Aorta (tissue), 5 donors: ENCODE measurements at regions not wholly inside any gene's neighbourhood (a gene's known extent, or its start where the extent isn't known, plus 50 kb on each side); places are given as distances from the start of the nearest gene placed in this dataset.

Experiments
- ATAC-seq: fragments of 200-7000 bp; cut with Tn5 transposase; one replicate; pipeline ENCODE4 v1.9.1; 2022; ENCODE audit warnings: moderate library complexity; ENCODE audit not compliant: low FRiP score
- DNase-seq, 2 donors: peaks; one replicate each; pipeline ENCODE4 v3.0.0-alpha.2; 2020
- H3K27ac ChIP-seq, 2 donors: one replicate each; pipeline ENCODE4 v1.5.1; 2013; ENCODE audit warnings: low read length in 2 of 2, mild to moderate bottlenecking in 2 of 2, moderate library complexity in 2 of 2, control low read depth in 1 of 2, inconsistent platforms in 1 of 2, low read depth in 1 of 2
- H3K27me3 ChIP-seq, 2 donors: one replicate each; pipeline ENCODE4 v1.6.1; 2013; ENCODE audit warnings: control low read depth in 1 of 2, low read length in 1 of 2, mild to moderate bottlenecking in 1 of 2, moderate library complexity in 1 of 2; ENCODE audit not compliant: insufficient read depth in 2 of 2, control insufficient read depth in 1 of 2
- H3K36me3 ChIP-seq, 2 donors: one replicate each; pipeline ENCODE4 v1.6.1; 2013; ENCODE audit warnings: control low read depth in 1 of 2, low read length in 1 of 2, mild to moderate bottlenecking in 1 of 2; ENCODE audit not compliant: insufficient read depth in 2 of 2, control insufficient read depth in 1 of 2
- H3K4me1 ChIP-seq, 2 donors: one replicate each; pipeline ENCODE4 v1.6.1; 2013; ENCODE audit warnings: low read length in 2 of 2, control low read depth in 1 of 2, mild to moderate bottlenecking in 1 of 2, moderate library complexity in 1 of 2; ENCODE audit not compliant: insufficient read depth in 2 of 2, control insufficient read depth in 1 of 2
- H3K4me3 ChIP-seq, 2 donors: one replicate each; pipeline ENCODE4 v1.5.1; 2013; ENCODE audit warnings: low read length in 2 of 2, control low read depth in 1 of 2, mild to moderate bottlenecking in 1 of 2
- H3K9me3 ChIP-seq: one replicate; pipeline ENCODE4 v1.6.1; 2013; ENCODE audit warnings: mild to moderate bottlenecking, low read length; ENCODE audit not compliant: control insufficient read depth
- WGBS, 2 donors: extraction: QIAGEN DNeasy Blood & Tissue Kit; methylation state at CpG; one replicate each; pipeline ENCODE4 v1.1.7; 2013; 5-methylcytosine and 5-hydroxymethylcytosine counted together
- intact Hi-C, 2 donors: fragments of 100-400 bp; cut with DNase I; formaldehyde crosslinking; loops; one replicate each; pipeline versions ENCODE4 v1.14.2 to v1.15.0; 2022
- donor health status: healthy with polysubstance abuse.
- donor health status: Bipolar disorder and iron deficiency.
- donor health status: DM: no; HTN: no; CAD: no.
- donor health status: DM: no; HTN: no; CAD: no.
- donor health status: DM: yes; HTN: yes; CAD: no.

GRCh38 chr21:31609081-31609480 is 50.4 kb upstream of the SOD1 start:
- no peak for ATAC-seq
- Histone ChIP-seq H3K4me3 (no peak overlapping the region), H3K4me1 (no peaks in the 10 kb centered on the region), H3K36me3 (no peaks in the 10 kb centered on the region), H3K9me3 (peaks cover 1% of the 10 kb centered on the region), H3K27me3 (no peaks in the 10 kb centered on the region), H3K27ac (no peak overlapping the region)
- intact Hi-C loops = loop anchor here in 1 of 2 donors (10.0 kb wide), 1 partner anchor 414 kb away; no protein-coding TSS in a partner anchor
- no peak for DNase-seq
- WGBS, 2 donors = 48 to 51% methylated on average over 4 of the region's 4 CpGs

DNA sequence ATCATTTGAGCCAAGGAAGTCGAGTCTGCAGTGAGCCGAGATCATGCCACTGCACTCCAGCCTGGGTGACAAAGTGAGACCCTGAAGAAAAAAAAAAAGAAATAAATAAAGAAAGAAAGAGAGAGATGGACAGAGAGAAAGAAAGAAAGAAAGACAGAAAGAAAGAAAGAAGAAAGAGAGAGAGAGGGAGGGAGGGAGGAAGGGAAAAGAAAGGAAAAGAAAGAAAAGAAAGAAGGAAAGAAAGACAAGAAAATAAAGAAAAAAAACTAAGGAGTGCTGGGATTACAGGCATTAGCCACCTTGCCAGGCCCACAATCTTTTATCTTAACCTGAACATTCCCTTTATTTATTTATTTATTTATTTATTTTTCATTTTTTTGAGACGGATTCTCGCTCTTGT is 51.7 kb upstream of the SOD1 start:
- no peak overlapping the region for H3K4me3 ChIP-seq
- no peak overlapping the region for H3K27ac ChIP-seq
- H3K36me3 ChIP-seq = no peaks in the 10 kb centered on the region
- peaks cover 1% of the 10 kb centered on the region for H3K9me3 ChIP-seq
- intact Hi-C loops = loop anchor here in 1 of 2 donors (10.0 kb wide), 1 partner anchor 413 kb away; no protein-coding TSS in a partner anchor
- ATAC-seq = no peak
- H3K4me1 ChIP-seq = no peaks in the 10 kb centered on the region
- WGBS, 2 donors = 85 to 92% methylated on average over 4 of the region's 4 CpGs
- DNase-seq = no peak
- H3K27me3 ChIP-seq = no peaks in the 10 kb centered on the region

- no peak for ATAC-seq
- DNase-seq = no peak
- H3K36me3 ChIP-seq = no peaks in the 10 kb centered on the region
- no peaks in the 10 kb centered on the region for H3K27me3 ChIP-seq
- no peak overlapping the region for H3K4me3 ChIP-seq
- no peak overlapping the region for H3K27ac ChIP-seq
- 83 to 86% methylated on average over 11 of the region's 11 CpGs for WGBS, 2 donors
- peaks cover 1% of the 10 kb centered on the region for H3K9me3 ChIP-seq
- no peaks in the 10 kb centered on the region for H3K4me1 ChIP-seq
- intact Hi-C loops = loop anchor here in 1 of 2 donors (10.0 kb wide), 1 partner anchor 411 kb away; no protein-coding TSS in a partner anchor
These were observed 53.2 kb upstream of the SOD1 start for GRCh38 chr21:31606081-31606874.

GRCh38 chr21:31604591-31605190 is 54.8 kb upstream of the SOD1 start:
- peak; percentile 60 to 88 for DNase-seq

GRCh38 chr21:31599563-31599962 is 59.9 kb upstream of the SOD1 start:
- Histone ChIP-seq H3K27me3 (no peaks in the 10 kb centered on the region), H3K4me3 (no peak overlapping the region), H3K4me1 (no peaks in the 10 kb centered on the region), H3K36me3 (no peaks in the 10 kb centered on the region), H3K27ac (no peak overlapping the region), H3K9me3 (peaks cover 7% of the 10 kb centered on the region)
- WGBS, 2 donors = 76 to 81% methylated on average over 5 of the region's 5 CpGs
- DNase-seq = no peak
- intact Hi-C loops = no loop called here
- ATAC-seq = no peak

More at GRCh38 chr21:31604591-31605190, 54.8 kb upstream of the SOD1 start:
- no peaks in the 10 kb centered on the region for H3K4me1 ChIP-seq
- peak; percentile 73 for ATAC-seq
- no peaks in the 10 kb centered on the region for H3K27me3 ChIP-seq
- intact Hi-C loops = loop anchor here (5.0 to 10.0 kb wide), 3 partner anchors 402 to 507 kb away; no protein-coding TSS in a partner anchor
- no peaks in the 10 kb centered on the region for H3K36me3 ChIP-seq
- no peak overlapping the region for H3K4me3 ChIP-seq
- H3K27ac ChIP-seq = no peak overlapping the region
- H3K9me3 ChIP-seq = no peaks in the 10 kb centered on the region
- WGBS, 2 donors = 32 to 34% methylated on average over 11 of the region's 11 CpGs

- ATAC-seq (no peak), DNase-seq (no peak)
- H3K27ac ChIP-seq = no peak overlapping the region
- no peak overlapping the region for H3K4me3 ChIP-seq
- H3K36me3 ChIP-seq = no peaks in the 10 kb centered on the region
- no peaks in the 10 kb centered on the region for H3K4me1 ChIP-seq
- 37 to 45% methylated on average over 3 of the region's 3 CpGs for WGBS, 2 donors
- intact Hi-C loops = no loop called here
- H3K9me3 ChIP-seq = peaks cover 7% of the 10 kb centered on the region
- no peaks in the 10 kb centered on the region for H3K27me3 ChIP-seq
These were observed 60.5 kb upstream of the SOD1 start for GRCh38 chr21:31599013-31599412.

- no peak for DNase-seq
- Histone ChIP-seq H3K4me1 (no peaks in the 10 kb centered on the region), H3K27me3 (no peaks in the 10 kb centered on the region), H3K36me3 (no peaks in the 10 kb centered on the region), H3K4me3 (no peak overlapping the region), H3K9me3 (peaks cover 7% of the 10 kb centered on the region), H3K27ac (no peak overlapping the region)
- 82 to 85% methylated on average over 14 of the region's 14 CpGs for WGBS, 2 donors
- intact Hi-C loops = no loop called here
- ATAC-seq = no peak
These were observed 61.8 kb upstream of the SOD1 start for GRCh38 chr21:31597683-31598082.

GRCh38 chr21:31596055-31596454 is 63.4 kb upstream of the SOD1 start:
- DNase-seq = no peak
- Histone ChIP-seq H3K27me3 (no peaks in the 10 kb centered on the region), H3K36me3 (no peaks in the 10 kb centered on the region), H3K9me3 (peaks cover 7% of the 10 kb centered on the region), H3K27ac (no peak overlapping the region), H3K4me3 (no peak overlapping the region), H3K4me1 (no peaks in the 10 kb centered on the region)
- intact Hi-C loops = no loop called here
- WGBS, 2 donors = 88 to 93% methylated on average over 8 of the region's 8 CpGs
- no peak for ATAC-seq

DNA sequence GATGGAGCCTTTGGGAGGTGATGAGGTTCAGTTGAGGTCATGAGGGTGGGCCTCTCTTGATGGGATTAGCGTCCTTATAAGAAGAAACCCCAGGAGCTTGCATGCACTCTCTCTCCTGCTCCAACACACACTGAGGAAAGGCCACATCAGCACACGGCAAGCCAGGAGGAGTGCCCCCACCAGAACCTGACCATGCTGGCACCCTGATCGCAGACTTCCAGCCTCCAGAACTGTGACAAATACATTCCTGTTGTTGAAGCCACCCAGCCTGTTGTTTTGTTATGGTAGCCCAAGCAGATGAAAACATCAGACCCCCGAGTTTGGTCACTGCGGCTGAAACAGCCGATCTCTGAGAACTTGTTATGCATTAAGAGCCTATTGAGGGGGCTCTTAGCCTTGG is 64.8 kb upstream of the SOD1 start:
- peaks cover 7% of the 10 kb centered on the region for H3K9me3 ChIP-seq
- 83 to 84% methylated on average over 6 of the region's 6 CpGs for WGBS, 2 donors
- no peaks in the 10 kb centered on the region for H3K4me1 ChIP-seq
- DNase-seq (no peak), ATAC-seq (no peak)
- H3K36me3 ChIP-seq = no peaks in the 10 kb centered on the region
- no peaks in the 10 kb centered on the region for H3K27me3 ChIP-seq
- no peak overlapping the region for H3K4me3 ChIP-seq
- intact Hi-C loops = no loop called here
- no peak overlapping the region for H3K27ac ChIP-seq
